GM20431 (cell line): ENCODE measurements at regions not wholly inside any gene's neighbourhood (a gene's known extent, or its start where the extent isn't known, plus 50 kb on each side); places are given as distances from the start of the nearest gene placed in this dataset.

ENCODE experiments used
- in situ Hi-C: fragments of 300-500 bp; cut with MseI, MboI; formaldehyde crosslinking; loops from one replicate; pipeline ENCODE4 v1.15.0; 2020; ENCODE audit warnings: low sequenced_read_pairs; ENCODE audit not compliant: unreplicated experiment

DNA sequence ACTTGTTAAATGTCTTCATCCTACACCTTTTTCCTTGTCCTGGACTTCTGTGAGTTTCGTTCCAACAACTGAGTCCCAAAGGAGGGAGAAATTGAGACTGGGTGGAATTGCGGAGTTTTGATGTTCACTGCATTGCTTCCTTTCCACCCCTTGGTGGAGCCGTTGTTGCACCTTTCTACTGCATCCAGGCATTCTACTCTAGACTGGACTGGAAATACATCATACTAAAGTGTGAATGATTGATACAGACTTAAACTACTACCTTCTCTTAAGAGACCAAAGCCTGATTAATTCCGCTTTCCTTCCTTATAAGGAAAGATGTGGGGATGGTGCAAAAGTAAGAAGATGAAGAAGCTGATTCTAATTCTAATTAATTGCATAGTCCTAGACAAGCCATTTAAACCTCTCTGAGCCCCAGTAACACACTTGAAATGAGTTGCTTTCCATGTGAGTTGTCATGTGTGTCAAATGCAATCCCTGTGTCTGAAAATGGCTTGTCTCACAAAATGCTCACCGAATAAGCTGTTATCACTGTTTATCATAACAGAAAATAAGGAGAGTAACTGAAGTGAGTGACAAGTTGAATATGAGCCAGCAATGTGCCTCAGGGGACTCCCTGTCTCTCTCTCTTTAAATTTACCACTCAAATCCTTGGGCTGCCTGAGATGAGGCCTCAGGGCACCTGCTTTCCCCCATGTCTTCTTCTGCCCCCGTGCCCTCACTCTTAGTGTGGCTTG is 338.3 kb upstream of the CHD6 start:
- in situ Hi-C loops = loop anchor here (25.0 kb wide), 1 partner anchor 1256 kb away; no protein-coding TSS in a partner anchor

DNA sequence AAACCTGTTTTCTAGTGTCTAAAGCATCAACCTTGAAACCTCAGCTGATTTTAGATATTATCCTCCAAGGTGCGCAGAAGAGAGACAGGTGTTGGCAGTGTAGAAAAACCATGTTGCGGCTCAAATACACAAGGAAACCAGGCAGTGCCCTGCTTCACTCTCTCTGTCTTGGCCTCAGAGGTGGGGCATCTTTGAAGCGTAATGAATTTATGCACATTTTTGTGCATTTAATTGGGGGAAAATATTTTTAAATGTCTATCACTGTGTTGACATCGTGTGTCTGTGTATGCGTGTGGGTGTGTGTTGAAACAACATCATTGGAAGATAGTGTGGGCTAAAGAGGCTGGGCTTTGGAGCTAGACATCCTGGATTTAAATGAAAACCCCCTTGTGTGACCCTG is 334.0 kb upstream of the CHD6 start:
- in situ Hi-C loops = loop anchor here (25.0 kb wide), 1 partner anchor 1260 kb away; no protein-coding TSS in a partner anchor

DNA sequence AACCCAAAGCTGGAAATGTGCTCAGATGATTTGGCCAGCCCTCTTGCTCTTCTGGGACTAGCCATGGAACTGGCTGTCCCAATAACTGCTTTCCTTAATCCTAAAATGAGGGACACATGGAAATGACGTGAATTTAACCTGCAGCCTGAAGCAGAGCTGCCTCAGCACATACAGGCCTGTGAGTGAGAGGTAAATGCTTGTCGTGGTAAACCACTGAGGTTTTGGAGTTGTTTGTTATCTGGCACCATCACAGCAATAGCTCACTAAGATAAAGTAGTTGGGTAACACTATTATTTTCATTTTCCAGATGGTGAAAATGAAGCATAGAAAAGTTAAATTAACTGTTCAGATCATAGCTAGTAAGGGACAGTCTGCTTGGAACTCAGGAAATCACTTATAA is 333.4 kb upstream of the CHD6 start:
- in situ Hi-C loops = loop anchor here (25.0 kb wide), 1 partner anchor 1261 kb away; no protein-coding TSS in a partner anchor

- in situ Hi-C loops = no loop called here
Observed at GRCh38 chr20:41939659-41940058, 321.5 kb upstream of the CHD6 start.

DNA sequence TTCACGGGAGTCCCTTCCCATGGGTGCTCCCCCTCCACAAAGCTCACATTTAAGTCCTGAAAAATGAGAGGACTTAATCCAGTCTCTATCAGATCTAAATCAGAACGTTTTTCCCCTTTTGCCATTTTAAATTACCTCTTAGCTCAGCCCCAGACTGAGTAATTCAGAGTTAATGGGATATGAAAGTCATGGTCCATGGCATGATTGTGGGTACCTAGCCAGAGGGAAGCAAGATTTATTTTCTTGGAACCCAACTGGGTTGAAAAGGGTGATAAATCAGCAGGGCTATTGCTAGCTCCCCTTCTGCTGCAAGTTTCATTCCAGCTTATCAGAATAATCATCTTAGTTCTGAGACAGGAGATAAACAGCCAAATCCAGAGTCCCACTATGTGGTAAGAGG is 320.2 kb upstream of the CHD6 start:
- in situ Hi-C loops = no loop called here

- in situ Hi-C loops = no loop called here
Observed at GRCh38 chr20:41935259-41935791, 317.1 kb upstream of the CHD6 start.

- in situ Hi-C loops = no loop called here
Observed at GRCh38 chr20:41932431-41932830, 314.3 kb upstream of the CHD6 start.

DNA sequence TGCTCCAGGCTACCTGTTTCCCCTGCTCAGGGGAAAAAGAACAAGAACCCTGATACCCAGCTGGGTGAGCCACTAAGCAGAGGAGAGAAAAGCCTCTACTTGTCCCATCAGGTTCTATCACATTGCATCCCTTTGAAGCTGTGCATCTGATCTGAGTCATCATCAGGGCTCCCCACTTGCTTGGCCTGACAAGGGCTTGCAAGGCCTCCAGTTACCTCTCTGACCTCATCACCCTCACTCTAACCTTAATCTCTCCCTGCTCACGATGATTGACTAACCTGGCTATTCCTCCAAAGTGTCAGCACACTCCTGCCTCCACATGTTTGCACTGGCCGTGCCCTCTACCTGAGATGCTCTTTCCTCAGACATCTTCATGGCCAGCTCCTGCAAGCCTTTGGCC is 309.5 kb upstream of the CHD6 start:
- in situ Hi-C loops = no loop called here

GRCh38 chr20:41927189-41927588 is 309.0 kb upstream of the CHD6 start:
- in situ Hi-C loops = no loop called here

DNA sequence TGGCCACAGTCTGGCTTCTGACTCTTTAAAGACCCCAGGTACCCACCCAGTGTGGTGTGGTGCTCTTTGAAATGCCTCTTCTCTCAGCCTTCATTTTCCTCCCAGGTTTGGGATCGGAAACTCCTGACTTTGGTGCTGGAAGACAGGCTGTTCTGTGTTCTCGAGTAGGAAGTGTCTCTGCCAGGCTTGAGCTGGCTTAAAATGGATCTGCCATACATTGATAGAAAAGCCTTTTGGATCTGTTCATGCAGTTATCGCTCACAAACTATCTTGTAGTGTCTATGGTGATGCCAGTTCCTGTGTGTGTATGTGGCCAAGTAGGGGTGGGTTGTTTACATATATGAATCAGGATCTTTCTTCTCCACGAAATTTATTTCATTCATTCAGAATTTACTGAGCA is 307.3 kb upstream of the CHD6 start:
- in situ Hi-C loops = no loop called here

GRCh38 chr20:41923624-41924023 is 305.4 kb upstream of the CHD6 start:
- in situ Hi-C loops = no loop called here

DNA sequence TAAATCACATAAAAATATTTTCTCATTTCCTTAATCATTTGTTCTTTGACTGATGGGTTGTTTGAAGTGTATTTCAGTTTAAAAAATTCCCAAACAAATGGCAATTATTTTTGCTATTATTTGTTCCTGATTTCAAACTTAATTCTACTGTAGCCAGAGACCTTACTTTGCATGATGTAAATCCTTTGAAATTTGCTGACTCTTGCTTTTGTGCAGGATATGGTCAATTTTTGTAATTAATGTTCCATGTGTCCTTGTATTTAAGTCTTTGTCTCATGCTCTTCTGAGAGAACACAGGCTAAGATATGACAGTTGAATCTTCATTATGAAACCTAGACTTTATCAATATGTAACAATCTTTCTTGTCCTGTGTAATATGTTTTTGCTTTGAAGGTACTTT is 295.0 kb upstream of the CHD6 start:
- in situ Hi-C loops = no loop called here

- in situ Hi-C loops = no loop called here
Observed at GRCh38 chr20:41910558-41910957, 292.4 kb upstream of the CHD6 start.

DNA sequence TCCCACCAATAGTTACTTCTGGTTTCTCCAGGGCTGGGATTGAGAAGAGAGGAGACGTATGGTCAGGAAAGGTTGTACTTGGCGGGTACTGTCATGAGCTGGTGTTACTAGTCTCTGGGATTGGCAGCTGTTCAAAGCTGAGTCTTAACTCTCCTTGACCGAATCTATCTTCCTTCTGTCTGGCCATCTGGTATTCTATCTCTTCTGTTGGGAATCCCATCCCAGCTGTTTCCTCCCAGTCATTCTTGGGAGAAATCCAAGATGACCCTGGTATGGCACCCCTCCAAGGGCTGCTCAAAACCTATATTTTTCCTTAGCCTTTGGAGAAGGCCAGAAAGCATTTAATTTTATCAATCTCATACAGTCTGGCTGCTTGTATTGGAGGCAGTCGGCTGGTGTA is 287.0 kb upstream of the CHD6 start:
- in situ Hi-C loops = no loop called here

DNA sequence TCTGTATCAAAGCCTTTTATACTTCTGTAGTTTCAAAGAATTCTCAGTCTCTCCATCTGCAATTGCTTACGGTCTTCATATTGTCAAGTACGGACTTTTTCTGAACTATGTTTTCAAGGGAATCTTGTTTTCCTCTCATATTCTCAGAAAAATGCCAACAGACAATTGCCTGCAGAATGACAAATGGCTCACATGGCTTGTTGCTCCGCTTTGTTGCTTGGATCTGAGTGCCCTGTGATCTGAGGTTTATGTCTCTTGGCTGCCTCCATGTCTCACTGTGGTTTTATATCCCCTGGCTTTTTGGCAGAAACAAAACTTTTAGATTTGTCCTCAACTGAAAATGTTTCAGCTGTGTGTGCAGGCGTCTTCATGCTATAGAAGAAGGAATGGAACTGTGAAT is 285.4 kb upstream of the CHD6 start:
- in situ Hi-C loops = no loop called here

DNA sequence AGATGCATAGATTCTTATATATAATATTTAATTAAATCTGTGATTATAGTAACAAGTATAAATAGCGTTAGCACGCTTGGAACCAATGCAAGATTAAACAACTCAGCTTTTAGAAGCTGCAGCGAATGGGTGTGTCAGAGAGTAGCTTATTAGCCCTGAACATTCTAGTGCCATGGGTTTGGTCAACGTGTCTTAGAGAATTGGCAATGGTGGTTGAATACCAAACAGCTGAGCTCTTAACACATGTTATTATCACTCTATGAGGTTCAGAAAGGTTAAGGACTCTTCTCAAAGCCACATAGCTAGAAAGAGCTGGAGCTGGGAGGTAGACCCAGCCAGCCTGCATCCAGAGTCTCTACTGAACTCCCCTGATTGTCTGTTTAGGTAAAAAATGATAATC is 284.2 kb upstream of the CHD6 start:
- in situ Hi-C loops = no loop called here

DNA sequence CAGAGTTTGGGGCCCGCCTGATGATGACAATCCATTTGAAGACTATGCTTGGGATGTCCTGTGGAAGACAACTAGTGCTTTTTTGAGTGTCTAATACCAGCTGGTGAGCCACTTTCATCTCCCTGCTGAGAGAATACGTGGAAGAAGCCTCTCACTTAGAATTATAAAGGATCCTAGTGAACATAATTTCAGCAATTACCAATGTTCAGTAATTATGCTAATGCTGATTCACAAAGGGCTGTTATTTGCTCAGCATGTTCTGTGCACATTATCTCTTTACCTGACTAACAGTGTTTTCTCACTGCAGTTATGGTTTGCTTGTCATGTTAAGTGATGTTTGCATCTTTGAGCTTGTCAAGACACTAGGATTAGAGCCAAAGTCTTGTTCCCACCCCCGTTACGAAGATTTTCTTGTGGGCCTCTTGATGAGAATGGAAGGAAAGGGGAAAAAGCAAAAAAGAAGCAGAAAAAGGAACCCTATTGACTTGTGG is 282.1 kb upstream of the CHD6 start:
- in situ Hi-C loops = no loop called here

DNA sequence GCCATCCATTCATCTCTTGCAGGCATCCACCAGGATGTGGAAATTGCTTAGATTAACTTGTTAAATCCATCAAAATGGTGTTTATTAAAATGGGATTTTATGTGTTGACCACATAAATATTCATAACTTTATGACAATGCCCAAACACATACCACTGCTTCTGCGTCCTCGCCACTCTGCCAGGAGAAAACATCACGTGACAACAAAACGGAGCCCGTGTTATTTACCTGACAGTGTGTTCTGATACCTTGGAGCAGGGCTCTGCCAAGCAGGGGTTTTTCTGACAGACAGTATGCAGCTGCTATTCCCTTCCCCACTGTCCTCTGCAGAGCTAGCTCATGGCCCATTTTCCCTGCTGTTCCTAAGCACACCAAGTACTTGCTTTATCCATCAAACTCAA is 279.5 kb upstream of the CHD6 start:
- in situ Hi-C loops = no loop called here

GRCh38 chr20:41895241-41896032 is 277.3 kb upstream of the CHD6 start:
- in situ Hi-C loops = no loop called here

DNA sequence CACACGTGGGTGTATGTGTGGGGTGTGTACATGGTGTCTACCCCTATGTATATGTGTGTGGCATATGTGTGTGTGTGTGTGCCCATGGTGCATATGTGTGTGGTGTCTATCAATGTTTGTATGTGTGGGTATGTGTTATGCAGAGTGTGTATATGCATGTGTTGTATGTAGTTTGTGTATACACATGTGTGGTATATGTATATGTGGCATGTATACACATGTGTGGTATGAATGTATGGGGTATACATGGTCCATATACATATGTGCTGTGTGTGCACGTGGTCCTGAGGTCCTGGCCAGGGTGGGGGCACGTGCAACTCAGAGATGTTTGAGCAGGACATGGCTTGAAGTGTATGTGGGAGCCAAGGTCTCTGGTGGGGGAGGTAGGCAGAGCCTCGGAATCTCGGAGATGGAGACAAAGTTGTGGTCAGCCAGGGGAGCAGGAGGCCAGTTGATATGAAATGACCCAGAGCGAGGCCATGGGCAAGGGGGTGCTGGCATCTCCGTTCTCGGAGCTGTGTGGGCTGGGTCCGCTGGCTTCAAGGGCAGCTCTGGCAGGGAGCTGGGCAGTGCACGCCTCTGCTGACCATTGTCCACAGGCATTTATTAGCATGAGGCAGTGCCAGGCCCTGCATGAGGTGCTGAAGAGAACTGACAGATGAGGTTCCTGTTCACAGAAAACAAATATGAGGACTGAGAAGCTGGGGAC is 276.2 kb upstream of the CHD6 start:
- in situ Hi-C loops = no loop called here
